ENCODE measurements at regions not wholly inside any gene's neighbourhood (a gene's known extent, or its start where the extent isn't known, plus 50 kb on each side); places are given as distances from the start of the nearest gene placed in this dataset.

- Mint-ChIP-seq H3K36me3 (no peaks in the 10 kb centered on the region), H3K27ac (no peak overlapping the region), H3K4me1 (ENCODE audit: low read depth) (no peaks in the 10 kb centered on the region), H3K4me3 (no peak overlapping the region), H3K9me3 (no peaks in the 10 kb centered on the region), H3K27me3 (peaks cover 9% of the 10 kb centered on the region)
- DNase-seq, result no peak
- intact Hi-C loops (cut with micrococcal nuclease), result no loop called here
- ChIA-PET CTCF (no interaction called here), POLR2A (no interaction called here)
Measured at GRCh38 chr2:224163566-224164307, 124.7 kb upstream of the SERPINE2 start.

- no peaks in the 10 kb centered on the region for H3K4me1 Mint-ChIP-seq (ENCODE audit: low read depth)
- H3K9me3 Mint-ChIP-seq, result no peaks in the 10 kb centered on the region
- H3K36me3 Mint-ChIP-seq, result no peaks in the 10 kb centered on the region
- ChIA-PET CTCF (interaction anchor here (0.8 kb wide), 1 partner anchor 112 kb away, joined by 3 read pairs; no protein-coding TSS in a partner anchor), POLR2A (no interaction called here)
- DNase-seq, result no peak
- no peak overlapping the region for H3K27ac Mint-ChIP-seq
- intact Hi-C loops (cut with micrococcal nuclease), result no loop called here
- no peak overlapping the region for H3K4me3 Mint-ChIP-seq
- peaks cover 9% of the 10 kb centered on the region for H3K27me3 Mint-ChIP-seq
Measured at GRCh38 chr2:224162122-224162521, 123.0 kb upstream of the SERPINE2 start.

- H3K27ac Mint-ChIP-seq, result no peak overlapping the region
- H3K36me3 Mint-ChIP-seq, result no peaks in the 10 kb centered on the region
- ChIA-PET POLR2A (no interaction called here), CTCF (no interaction called here)
- no peaks in the 10 kb centered on the region for H3K4me1 Mint-ChIP-seq (ENCODE audit: low read depth)
- no peak overlapping the region for H3K4me3 Mint-ChIP-seq
- H3K27me3 Mint-ChIP-seq, result peaks cover 9% of the 10 kb centered on the region
- intact Hi-C loops (cut with micrococcal nuclease), result no loop called here
- H3K9me3 Mint-ChIP-seq, result no peaks in the 10 kb centered on the region
- no peak for DNase-seq
Measured at GRCh38 chr2:224161712-224162111, 122.6 kb upstream of the SERPINE2 start.

GRCh38 chr2:224160917-224161316, 121.8 kb upstream of the SERPINE2 start:
- Mint-ChIP-seq H3K27me3 (peaks cover 9% of the 10 kb centered on the region), H3K27ac (no peak overlapping the region), H3K36me3 (no peaks in the 10 kb centered on the region), H3K9me3 (no peaks in the 10 kb centered on the region), H3K4me1 (ENCODE audit: low read depth) (no peaks in the 10 kb centered on the region), H3K4me3 (no peak overlapping the region)
- ChIA-PET POLR2A (no interaction called here), CTCF (no interaction called here)
- no peak for DNase-seq
- intact Hi-C loops (cut with micrococcal nuclease), result no loop called here

GRCh38 chr2:224159345-224159928, 120.4 kb upstream of the SERPINE2 start:
- Mint-ChIP-seq H3K27ac (no peak overlapping the region), H3K4me3 (no peak overlapping the region), H3K9me3 (no peaks in the 10 kb centered on the region), H3K36me3 (no peaks in the 10 kb centered on the region), H3K27me3 (peaks cover 4% of the 10 kb centered on the region), H3K4me1 (ENCODE audit: low read depth) (no peaks in the 10 kb centered on the region)
- ChIA-PET CTCF (no interaction called here), POLR2A (no interaction called here)
- intact Hi-C loops (cut with micrococcal nuclease), result no loop called here
- no peak for DNase-seq

- CTCF ChIA-PET, result no interaction called here
- H3K36me3 Mint-ChIP-seq, result no peaks in the 10 kb centered on the region
- peaks cover 2% of the 10 kb centered on the region for H3K27me3 Mint-ChIP-seq
- no peak overlapping the region for H3K4me3 Mint-ChIP-seq
- POLR2A ChIA-PET, result no interaction called here
- no peaks in the 10 kb centered on the region for H3K4me1 Mint-ChIP-seq (ENCODE audit: low read depth)
- intact Hi-C loops (cut with micrococcal nuclease), result no loop called here
- no peak for DNase-seq
- no peak overlapping the region for H3K27ac Mint-ChIP-seq
- no peaks in the 10 kb centered on the region for H3K9me3 Mint-ChIP-seq
Measured at GRCh38 chr2:224158831-224159230, 119.7 kb upstream of the SERPINE2 start.

- peaks cover 2% of the 10 kb centered on the region for H3K27me3 Mint-ChIP-seq
- intact Hi-C loops (cut with micrococcal nuclease), result no loop called here
- ChIA-PET POLR2A (no interaction called here), CTCF (no interaction called here)
- H3K27ac Mint-ChIP-seq, result no peak overlapping the region
- H3K4me1 Mint-ChIP-seq (ENCODE audit: low read depth), result no peaks in the 10 kb centered on the region
- H3K4me3 Mint-ChIP-seq, result no peak overlapping the region
- H3K9me3 Mint-ChIP-seq, result no peaks in the 10 kb centered on the region
- DNase-seq, result no peak
- no peaks in the 10 kb centered on the region for H3K36me3 Mint-ChIP-seq
Measured at GRCh38 chr2:224158061-224158460, 119.0 kb upstream of the SERPINE2 start.

GRCh38 chr2:224157655-224158054, 118.6 kb upstream of the SERPINE2 start:
- Mint-ChIP-seq H3K9me3 (no peaks in the 10 kb centered on the region), H3K4me3 (no peak overlapping the region), H3K27ac (no peak overlapping the region), H3K27me3 (peaks cover 2% of the 10 kb centered on the region), H3K4me1 (ENCODE audit: low read depth) (no peaks in the 10 kb centered on the region), H3K36me3 (no peaks in the 10 kb centered on the region)
- intact Hi-C loops (cut with micrococcal nuclease), result no loop called here
- no peak for DNase-seq
- ChIA-PET CTCF (no interaction called here), POLR2A (no interaction called here)

GRCh38 chr2:224156436-224156835, 117.3 kb upstream of the SERPINE2 start:
- DNase-seq, result no peak
- Mint-ChIP-seq H3K36me3 (no peaks in the 10 kb centered on the region), H3K4me1 (ENCODE audit: low read depth) (no peaks in the 10 kb centered on the region), H3K4me3 (no peak overlapping the region), H3K27ac (no peak overlapping the region), H3K27me3 (peaks cover 2% of the 10 kb centered on the region), H3K9me3 (no peaks in the 10 kb centered on the region)
- ChIA-PET POLR2A (no interaction called here), CTCF (no interaction called here)
- intact Hi-C loops (cut with micrococcal nuclease), result no loop called here

GRCh38 chr2:224155896-224156295, 116.8 kb upstream of the SERPINE2 start:
- ChIA-PET POLR2A (no interaction called here), CTCF (interaction anchor here (1.2 kb wide), 1 partner anchor 185 kb away, joined by 3 read pairs; no protein-coding TSS in a partner anchor)
- DNase-seq, result no peak
- Mint-ChIP-seq H3K36me3 (no peaks in the 10 kb centered on the region), H3K4me1 (ENCODE audit: low read depth) (no peaks in the 10 kb centered on the region), H3K4me3 (no peak overlapping the region), H3K9me3 (no peaks in the 10 kb centered on the region), H3K27ac (no peak overlapping the region), H3K27me3 (peaks cover 2% of the 10 kb centered on the region)
- intact Hi-C loops (cut with micrococcal nuclease), result no loop called here

- POLR2A ChIA-PET, result no interaction called here
- Mint-ChIP-seq H3K4me1 (ENCODE audit: low read depth) (no peaks in the 10 kb centered on the region), H3K27ac (no peak overlapping the region), H3K4me3 (no peak overlapping the region), H3K9me3 (no peaks in the 10 kb centered on the region), H3K36me3 (no peaks in the 10 kb centered on the region), H3K27me3 (peaks cover 2% of the 10 kb centered on the region)
- intact Hi-C loops (cut with micrococcal nuclease), result no loop called here
- CTCF ChIA-PET, result interaction anchor here (1.2 kb wide), 1 partner anchor 185 kb away, joined by 3 read pairs; no protein-coding TSS in a partner anchor
- no peak for DNase-seq
Measured at GRCh38 chr2:224155371-224155770, 116.3 kb upstream of the SERPINE2 start.

GRCh38 chr2:224151680-224152310, 112.7 kb upstream of the SERPINE2 start:
- CTCF ChIA-PET, result no interaction called here
- Mint-ChIP-seq H3K9me3 (no peaks in the 10 kb centered on the region), H3K36me3 (no peaks in the 10 kb centered on the region), H3K27ac (no peak overlapping the region), H3K4me1 (ENCODE audit: low read depth) (no peaks in the 10 kb centered on the region), H3K4me3 (no peak overlapping the region), H3K27me3 (peaks cover 2% of the 10 kb centered on the region)
- POLR2A ChIA-PET, result no interaction called here
- DNase-seq, result no peak
- intact Hi-C loops (cut with micrococcal nuclease), result no loop called here

- H3K4me1 Mint-ChIP-seq (ENCODE audit: low read depth), result no peaks in the 10 kb centered on the region
Measured at GRCh38 chr2:224151161-224151560, 112.1 kb upstream of the SERPINE2 start.

More at GRCh38 chr2:224151161-224151560, 112.1 kb upstream of the SERPINE2 start:
- no peak for DNase-seq
- intact Hi-C loops (cut with micrococcal nuclease), result no loop called here
- ChIA-PET CTCF (no interaction called here), POLR2A (no interaction called here)
- H3K4me3 Mint-ChIP-seq, result no peak overlapping the region
- H3K27me3 Mint-ChIP-seq, result peaks cover 4% of the 10 kb centered on the region
- no peak overlapping the region for H3K27ac Mint-ChIP-seq
- no peaks in the 10 kb centered on the region for H3K36me3 Mint-ChIP-seq
- H3K9me3 Mint-ChIP-seq, result no peaks in the 10 kb centered on the region

Data from activated CD4-positive, alpha-beta memory T cell treated with anti-CD3 and anti-CD28 coated beads for 36 hours (primary cell).